ENCODE measurements at regions not wholly inside any gene's neighbourhood (a gene's known extent, or its start where the extent isn't known, plus 50 kb on each side); places are given as distances from the start of the nearest gene placed in this dataset.

GRCh38 chr13:80235967-80236302 is 105.0 kb downstream of the SPRY2 start:
- DNase-seq (ENCODE audit: low spot score) = no peak

- no peak for DNase-seq (ENCODE audit: low spot score)
These were observed 105.6 kb downstream of the SPRY2 start for GRCh38 chr13:80235166-80235966.

- DNase-seq (ENCODE audit: low spot score) = no peak
These were observed 113.3 kb downstream of the SPRY2 start for GRCh38 chr13:80227645-80228044.

- DNase-seq (ENCODE audit: low spot score) = no peak
These were observed 114.3 kb downstream of the SPRY2 start for GRCh38 chr13:80226645-80227044.

GRCh38 chr13:80224468-80224867 is 116.5 kb downstream of the SPRY2 start:
- DNase-seq (ENCODE audit: low spot score) = no peak

- no peak for DNase-seq (ENCODE audit: low spot score)
These were observed 123.1 kb downstream of the SPRY2 start for GRCh38 chr13:80217614-80218456.

GRCh38 chr13:80215368-80215767 is 125.6 kb downstream of the SPRY2 start:
- no peak for DNase-seq (ENCODE audit: low spot score)

GRCh38 chr13:80214521-80214991 is 126.4 kb downstream of the SPRY2 start:
- DNase-seq (ENCODE audit: low spot score) = no peak

GRCh38 chr13:80214050-80214449 is 126.9 kb downstream of the SPRY2 start:
- no peak for DNase-seq (ENCODE audit: low spot score)

GRCh38 chr13:80213201-80213600 is 127.7 kb downstream of the SPRY2 start:
- no peak for DNase-seq (ENCODE audit: low spot score)

- DNase-seq (ENCODE audit: low spot score) = no peak
These were observed 129.4 kb downstream of the SPRY2 start for GRCh38 chr13:80211566-80211965.

GRCh38 chr13:80204642-80205041 is 136.3 kb downstream of the SPRY2 start:
- DNase-seq (ENCODE audit: low spot score) = no peak

- DNase-seq (ENCODE audit: low spot score) = no peak
These were observed 137.4 kb downstream of the SPRY2 start for GRCh38 chr13:80203496-80203895.

GRCh38 chr13:80201694-80202468 is 139.0 kb downstream of the SPRY2 start:
- no peak for DNase-seq (ENCODE audit: low spot score)

- DNase-seq (ENCODE audit: low spot score) = no peak
These were observed 141.2 kb downstream of the SPRY2 start for GRCh38 chr13:80199585-80200292.

- DNase-seq (ENCODE audit: low spot score) = no peak
These were observed 141.9 kb downstream of the SPRY2 start for GRCh38 chr13:80199067-80199466.

GRCh38 chr13:80196756-80197155 is 144.2 kb downstream of the SPRY2 start:
- no peak for DNase-seq (ENCODE audit: low spot score)

- DNase-seq (ENCODE audit: low spot score) = no peak
These were observed 145.3 kb downstream of the SPRY2 start for GRCh38 chr13:80195649-80196048.

- DNase-seq (ENCODE audit: low spot score) = no peak
These were observed 150.9 kb downstream of the SPRY2 start for GRCh38 chr13:80189889-80190597.

GRCh38 chr13:80180740-80181355 is 160.1 kb downstream of the SPRY2 start:
- no peak for DNase-seq (ENCODE audit: low spot score)

- no peak for DNase-seq (ENCODE audit: low spot score)
These were observed 163.6 kb downstream of the SPRY2 start for GRCh38 chr13:80177327-80177726.
